WTC11 (cell line): ENCODE measurements at regions not wholly inside any gene's neighbourhood (a gene's known extent, or its start where the extent isn't known, plus 50 kb on each side); places are given as distances from the start of the nearest gene placed in this dataset.

Source experiments
- ATF3 ChIP-seq: sonication (generic); formaldehyde crosslinking; conservative IDR thresholded peaks from 2 replicates; pipeline ENCODE4 v1.8.1; 2022; ENCODE audit warnings: mild to moderate bottlenecking, missing genetic modification reagents
- JUN ChIP-seq: sonication (generic); formaldehyde crosslinking; IDR thresholded peaks from 2 replicates; pipeline ENCODE4 v1.8.0; 2023; ENCODE audit warnings: mild to moderate bottlenecking, missing genetic modification reagents
- USF1 ChIP-seq: sonication (generic); formaldehyde crosslinking; IDR thresholded peaks from 2 replicates; pipeline ENCODE4 v1.8.0; 2022; ENCODE audit warnings: mild to moderate bottlenecking, missing genetic modification reagents
- TF ChIP-seq, protein P1 (sequence below): fragments of 200-600 bp; IDR thresholded peaks from 2 replicates; pipeline ENCODE4 v1.8.0; 2022; ENCODE audit warnings: antibody characterized with exemption

GRCh38 chr11:19510468-19510867, 202.2 kb upstream of the NAV2 start:
- no peak for TF ChIP-seq ATF3
- TF ChIP-seq, protein P1, sequence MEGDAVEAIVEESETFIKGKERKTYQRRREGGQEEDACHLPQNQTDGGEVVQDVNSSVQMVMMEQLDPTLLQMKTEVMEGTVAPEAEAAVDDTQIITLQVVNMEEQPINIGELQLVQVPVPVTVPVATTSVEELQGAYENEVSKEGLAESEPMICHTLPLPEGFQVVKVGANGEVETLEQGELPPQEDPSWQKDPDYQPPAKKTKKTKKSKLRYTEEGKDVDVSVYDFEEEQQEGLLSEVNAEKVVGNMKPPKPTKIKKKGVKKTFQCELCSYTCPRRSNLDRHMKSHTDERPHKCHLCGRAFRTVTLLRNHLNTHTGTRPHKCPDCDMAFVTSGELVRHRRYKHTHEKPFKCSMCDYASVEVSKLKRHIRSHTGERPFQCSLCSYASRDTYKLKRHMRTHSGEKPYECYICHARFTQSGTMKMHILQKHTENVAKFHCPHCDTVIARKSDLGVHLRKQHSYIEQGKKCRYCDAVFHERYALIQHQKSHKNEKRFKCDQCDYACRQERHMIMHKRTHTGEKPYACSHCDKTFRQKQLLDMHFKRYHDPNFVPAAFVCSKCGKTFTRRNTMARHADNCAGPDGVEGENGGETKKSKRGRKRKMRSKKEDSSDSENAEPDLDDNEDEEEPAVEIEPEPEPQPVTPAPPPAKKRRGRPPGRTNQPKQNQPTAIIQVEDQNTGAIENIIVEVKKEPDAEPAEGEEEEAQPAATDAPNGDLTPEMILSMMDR, result no peak
- no peak for TF ChIP-seq JUN
- TF ChIP-seq USF1 (CRISPR knock-in tag), result no peak
